Neural progenitor cell (in vitro differentiated cells): ENCODE measurements at regions not wholly inside any gene's neighbourhood (a gene's known extent, or its start where the extent isn't known, plus 50 kb on each side); places are given as distances from the start of the nearest gene placed in this dataset.

Source experiments
- DNase-seq: peaks from one replicate; pipeline ENCODE4 v3.0.0-alpha.2; 2016; ENCODE audit warnings: low spot score
- H2AFZ ChIP-seq: fragments of 200-600 bp; sonication (generic); replicated peaks from 2 replicates; pipeline ENCODE4 v1.6.1; 2016; ENCODE audit warnings: antibody characterized with exemption
- H3F3A ChIP-seq: fragments of 200-600 bp; sonication (generic); 2 replicates; pipeline ENCODE4 v1.6.1; 2016; ENCODE audit warnings: antibody characterized with exemption, low read depth
- H3K27ac ChIP-seq: fragments of 200-600 bp; sonication (generic); 2 replicates; pipeline ENCODE4 v1.5.1; 2016; ENCODE audit warnings: mild to moderate bottlenecking
- H3K27me3 ChIP-seq: fragments of 200-600 bp; sonication (generic); 2 replicates; pipeline ENCODE4 v1.6.1; 2016; ENCODE audit warnings: mild to moderate bottlenecking, moderate library complexity
- H3K36me3 ChIP-seq: fragments of 200-600 bp; sonication (generic); 2 replicates; pipeline ENCODE4 v1.5.1; 2016
- H3K4me1 ChIP-seq: fragments of 200-600 bp; sonication (generic); 2 replicates; pipeline ENCODE4 v1.6.1; 2016; ENCODE audit warnings: mixed run types
- H3K4me2 ChIP-seq: fragments of 200-600 bp; sonication (generic); 2 replicates; pipeline ENCODE4 v1.6.1; 2016
- H3K4me3 ChIP-seq: fragments of 200-600 bp; sonication (generic); 2 replicates; pipeline ENCODE4 v1.5.1; 2016
- H3K79me2 ChIP-seq: fragments of 200-600 bp; sonication (generic); 2 replicates; pipeline ENCODE4 v1.6.1; 2016; ENCODE audit warnings: low read depth
- H3K9ac ChIP-seq: fragments of 200-600 bp; sonication (generic); 2 replicates; pipeline ENCODE4 v1.6.1; 2016
- H3K9me3 ChIP-seq: fragments of 200-600 bp; sonication (generic); 2 replicates; pipeline ENCODE4 v1.5.1; 2016; ENCODE audit warnings: low read depth
- H4K20me1 ChIP-seq: fragments of 200-600 bp; sonication (generic); 2 replicates; pipeline ENCODE4 v1.6.1; 2016; ENCODE audit warnings: low read depth
- H3K27ac Mint-ChIP-seq: 3 replicates; pipeline ENCODE4 v1.8.0; 2021; ENCODE audit warnings: mixed read lengths
- H3K27me3 Mint-ChIP-seq: 2 replicates; pipeline ENCODE4 v1.8.0; 2022; ENCODE audit warnings: low read depth, mild to moderate bottlenecking, inconsistent platforms, moderate library complexity, mixed read lengths; ENCODE audit not compliant: insufficient read depth
- H3K36me3 Mint-ChIP-seq: 3 replicates; pipeline ENCODE4 v1.8.0; 2021; ENCODE audit warnings: mixed read lengths
- H3K4me1 Mint-ChIP-seq: 3 replicates; pipeline ENCODE4 v1.8.0; 2021; ENCODE audit warnings: mixed read lengths
- H3K4me3 Mint-ChIP-seq: 3 replicates; pipeline ENCODE4 v1.8.0; 2021; ENCODE audit warnings: mild to moderate bottlenecking, moderate library complexity, mixed read lengths
- H3K9me3 Mint-ChIP-seq: 3 replicates; pipeline ENCODE4 v1.8.0; 2020; ENCODE audit warnings: mixed read lengths
- EZH2 ChIP-seq: fragments of 200-600 bp; sonication (generic); IDR thresholded peaks from 2 replicates; pipeline ENCODE4 v1.6.1; 2017; ENCODE audit warnings: antibody characterized with exemption, mild to moderate bottlenecking, moderate library complexity
- EZH2phosphoT487 ChIP-seq: fragments of 200-600 bp; sonication (generic); IDR thresholded peaks from 2 replicates; pipeline ENCODE4 v1.6.1; 2017; ENCODE audit warnings: antibody characterized with exemption
- TF ChIP-seq, protein P1 (sequence below): fragments of 200-600 bp; sonication (generic); IDR thresholded peaks from 2 replicates; pipeline ENCODE4 v1.5.1; 2017; ENCODE audit warnings: antibody characterized with exemption, mild to moderate bottlenecking

GRCh38 chr15:66834881-66835878 is 133.1 kb downstream of the SMAD6 start:
- no peaks in the 10 kb centered on the region for H3K9me3 ChIP-seq
- no peaks in the 10 kb centered on the region for H3K27me3 ChIP-seq
- H3K4me1 ChIP-seq, result peaks cover 19% of the 10 kb centered on the region
- H3F3A ChIP-seq, result peaks cover 42% of the 10 kb centered on the region
- H3K27ac ChIP-seq, result peak overlapping the region; percentile 90
- no peaks in the 10 kb centered on the region for H3K79me2 ChIP-seq
- peak overlapping the region; percentile 58 for H2AFZ ChIP-seq
- H3K9ac ChIP-seq, result no peak overlapping the region
- no peaks in the 10 kb centered on the region for H3K36me3 ChIP-seq
- H3K4me2 ChIP-seq, result peak overlapping the region; percentile 46
- DNase-seq, result peak; percentile 91
- H3K4me3 ChIP-seq, result no peak overlapping the region
- Mint-ChIP-seq H3K27me3 (peaks cover 8% of the 10 kb centered on the region), H3K36me3 (no peaks in the 10 kb centered on the region), H3K27ac (peak overlapping the region; percentile 53), H3K4me3 (no peak overlapping the region), H3K4me1 (peaks cover 18% of the 10 kb centered on the region), H3K9me3 (no peaks in the 10 kb centered on the region)
- no peaks in the 10 kb centered on the region for H4K20me1 ChIP-seq
- TF ChIP-seq, protein P1, sequence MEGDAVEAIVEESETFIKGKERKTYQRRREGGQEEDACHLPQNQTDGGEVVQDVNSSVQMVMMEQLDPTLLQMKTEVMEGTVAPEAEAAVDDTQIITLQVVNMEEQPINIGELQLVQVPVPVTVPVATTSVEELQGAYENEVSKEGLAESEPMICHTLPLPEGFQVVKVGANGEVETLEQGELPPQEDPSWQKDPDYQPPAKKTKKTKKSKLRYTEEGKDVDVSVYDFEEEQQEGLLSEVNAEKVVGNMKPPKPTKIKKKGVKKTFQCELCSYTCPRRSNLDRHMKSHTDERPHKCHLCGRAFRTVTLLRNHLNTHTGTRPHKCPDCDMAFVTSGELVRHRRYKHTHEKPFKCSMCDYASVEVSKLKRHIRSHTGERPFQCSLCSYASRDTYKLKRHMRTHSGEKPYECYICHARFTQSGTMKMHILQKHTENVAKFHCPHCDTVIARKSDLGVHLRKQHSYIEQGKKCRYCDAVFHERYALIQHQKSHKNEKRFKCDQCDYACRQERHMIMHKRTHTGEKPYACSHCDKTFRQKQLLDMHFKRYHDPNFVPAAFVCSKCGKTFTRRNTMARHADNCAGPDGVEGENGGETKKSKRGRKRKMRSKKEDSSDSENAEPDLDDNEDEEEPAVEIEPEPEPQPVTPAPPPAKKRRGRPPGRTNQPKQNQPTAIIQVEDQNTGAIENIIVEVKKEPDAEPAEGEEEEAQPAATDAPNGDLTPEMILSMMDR, result no peak
- TF ChIP-seq EZH2 (no peak), EZH2phosphoT487 (no peak)

DNA sequence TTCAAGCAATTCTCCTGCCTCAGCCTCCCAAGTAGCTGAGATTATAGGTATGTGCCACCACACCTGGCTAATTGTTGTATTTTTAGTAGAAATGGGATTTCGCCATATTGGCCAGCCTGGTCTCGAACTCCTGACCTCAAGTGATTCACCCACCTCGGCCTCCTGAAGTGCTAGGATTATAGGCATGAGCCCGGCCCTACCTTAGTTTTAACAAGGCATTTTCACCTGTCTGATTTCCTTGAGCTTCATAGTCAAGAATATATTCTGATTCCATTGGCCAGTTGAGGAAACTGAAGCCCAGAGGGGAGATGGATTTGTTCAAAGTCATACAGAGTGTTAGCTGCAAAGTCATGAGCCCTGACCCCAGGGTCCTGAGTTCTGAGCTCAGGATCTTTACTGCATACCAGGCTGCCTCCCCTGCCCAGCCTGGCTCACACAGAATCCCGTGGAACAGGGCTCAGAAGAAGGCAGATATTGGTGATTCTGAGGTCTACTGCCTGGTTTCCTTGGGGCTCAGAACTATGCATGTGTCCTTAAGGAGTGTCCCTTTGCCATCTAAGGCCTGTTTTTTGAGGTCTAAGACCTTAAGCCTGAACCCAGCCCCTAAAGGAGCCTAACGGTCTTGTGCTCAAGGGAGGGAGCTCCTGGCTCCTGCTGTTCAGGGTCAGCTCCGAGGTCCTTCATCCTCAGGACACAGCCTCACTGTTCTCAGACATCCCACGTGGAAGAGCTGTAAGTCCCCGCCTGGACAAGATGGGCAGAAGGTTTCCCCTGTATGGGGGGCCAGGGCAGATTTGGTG is 134.4 kb downstream of the SMAD6 start:
- Mint-ChIP-seq H3K27ac (no peak overlapping the region), H3K36me3 (no peaks in the 10 kb centered on the region)
- H2AFZ ChIP-seq, result no peak overlapping the region

GRCh38 chr15:66838202-66838601 is 136.2 kb downstream of the SMAD6 start:
- Histone ChIP-seq H3K4me2 (no peak overlapping the region), H3K36me3 (no peaks in the 10 kb centered on the region), H2AFZ (no peak overlapping the region), H3K9ac (no peak overlapping the region), H3K4me3 (no peak overlapping the region), H3K27ac (no peak overlapping the region), H4K20me1 (peaks cover 3% of the 10 kb centered on the region), H3K27me3 (peaks cover 29% of the 10 kb centered on the region), H3K9me3 (no peaks in the 10 kb centered on the region), H3K4me1 (peaks cover 26% of the 10 kb centered on the region), H3F3A (peaks cover 48% of the 10 kb centered on the region), H3K79me2 (no peaks in the 10 kb centered on the region)
- Mint-ChIP-seq H3K4me3 (no peak overlapping the region), H3K27me3 (peaks cover 6% of the 10 kb centered on the region), H3K9me3 (no peaks in the 10 kb centered on the region), H3K4me1 (peaks cover 26% of the 10 kb centered on the region), H3K36me3 (no peaks in the 10 kb centered on the region), H3K27ac (no peak overlapping the region)
- TF ChIP-seq, protein P1, result no peak
- TF ChIP-seq EZH2phosphoT487 (no peak), EZH2 (no peak)
- no peak for DNase-seq

More for the DNA sequence above, 134.4 kb downstream of the SMAD6 start:
- H3K27me3 ChIP-seq, result peaks cover 12% of the 10 kb centered on the region
- no peak overlapping the region for H3K9ac ChIP-seq
- no peaks in the 10 kb centered on the region for H3K79me2 ChIP-seq
- no peak overlapping the region for H3K4me2 ChIP-seq
- no peaks in the 10 kb centered on the region for H3K36me3 ChIP-seq
- Mint-ChIP-seq H3K4me3 (no peak overlapping the region), H3K27me3 (peaks cover 6% of the 10 kb centered on the region), H3K9me3 (no peaks in the 10 kb centered on the region), H3K4me1 (peaks cover 18% of the 10 kb centered on the region)
- no peak overlapping the region for H3K27ac ChIP-seq
- no peak overlapping the region for H3K4me3 ChIP-seq
- no peaks in the 10 kb centered on the region for H4K20me1 ChIP-seq
- TF ChIP-seq EZH2 (no peak), EZH2phosphoT487 (no peak)
- TF ChIP-seq, protein P1, result no peak
- no peaks in the 10 kb centered on the region for H3K9me3 ChIP-seq
- no peak for DNase-seq
- H3F3A ChIP-seq, result peaks cover 42% of the 10 kb centered on the region
- peaks cover 19% of the 10 kb centered on the region for H3K4me1 ChIP-seq
